SU-DHL-6 (cell line): ENCODE measurements at regions not wholly inside any gene's neighbourhood (a gene's known extent, or its start where the extent isn't known, plus 50 kb on each side); places are given as distances from the start of the nearest gene placed in this dataset.

ENCODE experiments used
- EZH2phosphoT487 ChIP-seq: fragments of 200-600 bp; sonication (generic), shearing (Covaris generic); conservative IDR thresholded peaks from 2 replicates; pipeline ENCODE4 v1.6.1; 2018; ENCODE audit warnings: mild to moderate bottlenecking, antibody characterized with exemption, low read length, moderate library complexity, mixed read lengths
- TF ChIP-seq, protein P1 (sequence below): fragments of 200-600 bp; sonication (generic); IDR thresholded peaks from one replicate; pipeline ENCODE4 v1.5.1; 2017; ENCODE audit warnings: antibody characterized with exemption, mild to moderate bottlenecking, low read length, moderate library complexity; ENCODE audit not compliant: insufficient read depth, poor library complexity, severe bottlenecking

DNA sequence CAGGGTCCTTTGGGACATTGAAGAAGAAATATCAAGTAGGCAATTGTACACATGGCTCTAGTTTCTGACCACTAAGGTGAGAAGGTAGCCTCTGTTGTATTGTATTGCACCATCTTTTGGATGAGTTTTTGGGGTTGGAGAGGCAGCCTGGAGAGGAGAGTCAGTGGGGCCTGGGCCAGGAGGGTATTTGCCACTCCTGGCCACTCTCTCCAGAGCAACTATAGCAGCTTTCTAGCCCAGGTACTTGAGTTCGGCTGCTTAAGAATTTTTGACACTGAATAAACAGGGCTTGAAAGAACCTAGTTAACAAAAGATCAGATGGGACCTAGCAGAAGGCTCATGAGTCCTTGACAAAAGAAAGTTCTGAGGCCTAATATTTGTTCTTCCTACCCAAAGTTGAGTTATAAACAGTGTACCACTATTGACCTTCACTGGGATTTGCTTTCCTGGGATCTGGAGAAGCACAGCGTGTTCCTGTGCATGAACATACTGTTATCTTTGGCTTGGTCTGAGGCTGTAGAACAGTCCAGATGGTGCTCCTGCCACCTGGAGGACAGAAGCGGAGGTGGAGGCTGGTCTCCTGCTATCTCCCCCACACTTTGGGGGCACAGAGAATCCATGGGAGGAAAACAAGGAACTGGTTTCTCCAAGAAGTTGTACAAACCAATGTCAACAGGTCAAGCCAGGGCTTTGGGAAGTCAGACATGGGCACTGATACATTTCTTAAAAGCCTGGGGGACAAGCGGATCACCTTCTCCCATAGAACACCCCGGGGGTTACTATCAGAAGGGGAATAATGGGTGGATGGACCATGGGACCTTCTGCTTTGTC, 110.4 kb upstream of the LIFR start:
- TF ChIP-seq, protein P1, sequence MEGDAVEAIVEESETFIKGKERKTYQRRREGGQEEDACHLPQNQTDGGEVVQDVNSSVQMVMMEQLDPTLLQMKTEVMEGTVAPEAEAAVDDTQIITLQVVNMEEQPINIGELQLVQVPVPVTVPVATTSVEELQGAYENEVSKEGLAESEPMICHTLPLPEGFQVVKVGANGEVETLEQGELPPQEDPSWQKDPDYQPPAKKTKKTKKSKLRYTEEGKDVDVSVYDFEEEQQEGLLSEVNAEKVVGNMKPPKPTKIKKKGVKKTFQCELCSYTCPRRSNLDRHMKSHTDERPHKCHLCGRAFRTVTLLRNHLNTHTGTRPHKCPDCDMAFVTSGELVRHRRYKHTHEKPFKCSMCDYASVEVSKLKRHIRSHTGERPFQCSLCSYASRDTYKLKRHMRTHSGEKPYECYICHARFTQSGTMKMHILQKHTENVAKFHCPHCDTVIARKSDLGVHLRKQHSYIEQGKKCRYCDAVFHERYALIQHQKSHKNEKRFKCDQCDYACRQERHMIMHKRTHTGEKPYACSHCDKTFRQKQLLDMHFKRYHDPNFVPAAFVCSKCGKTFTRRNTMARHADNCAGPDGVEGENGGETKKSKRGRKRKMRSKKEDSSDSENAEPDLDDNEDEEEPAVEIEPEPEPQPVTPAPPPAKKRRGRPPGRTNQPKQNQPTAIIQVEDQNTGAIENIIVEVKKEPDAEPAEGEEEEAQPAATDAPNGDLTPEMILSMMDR = peak; percentile 25
- no peak for TF ChIP-seq EZH2phosphoT487
